ENCODE measurements at regions not wholly inside any gene's neighbourhood (a gene's known extent, or its start where the extent isn't known, plus 50 kb on each side); places are given as distances from the start of the nearest gene placed in this dataset.

DNA sequence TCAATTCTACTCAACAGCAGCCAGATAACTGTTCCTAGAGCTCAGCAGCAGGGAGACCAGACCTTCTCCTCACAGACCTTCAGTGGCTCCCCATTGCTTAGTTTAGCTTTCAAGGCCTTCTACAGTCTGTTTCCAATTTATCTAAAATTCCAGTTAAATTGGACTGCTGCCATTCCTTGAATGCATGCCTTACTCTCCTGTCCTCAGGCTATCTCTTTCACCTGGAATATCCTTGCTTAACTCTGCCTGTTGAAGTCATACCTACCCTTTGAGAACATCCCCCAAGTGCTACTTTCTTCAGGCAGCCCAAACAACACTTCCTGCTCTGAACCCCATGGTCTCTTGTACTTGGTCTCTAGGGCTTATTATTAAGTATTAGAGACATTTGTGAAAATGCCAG lies 120.7 kb upstream of the TENM4 start:
- intact Hi-C loops (cut with DNase I) = no loop called here
- no peak for DNase-seq

- intact Hi-C loops (cut with DNase I) = no loop called here
- no peak for DNase-seq
Observed at GRCh38 chr11:79550809-79551208, 110.0 kb upstream of the TENM4 start.

GRCh38 chr11:79547256-79547655 lies 106.4 kb upstream of the TENM4 start:
- intact Hi-C loops (cut with DNase I) = no loop called here
- no peak for DNase-seq

- intact Hi-C loops (cut with DNase I) = no loop called here
Observed at GRCh38 chr11:79546351-79546750, 105.5 kb upstream of the TENM4 start.

GRCh38 chr11:79544361-79544760 lies 103.5 kb upstream of the TENM4 start:
- intact Hi-C loops (cut with DNase I) = no loop called here
- DNase-seq = no peak

More at GRCh38 chr11:79546351-79546750, 105.5 kb upstream of the TENM4 start:
- no peak for DNase-seq

GRCh38 chr11:79543101-79543500 lies 102.3 kb upstream of the TENM4 start:
- intact Hi-C loops (cut with DNase I) = no loop called here

DNA sequence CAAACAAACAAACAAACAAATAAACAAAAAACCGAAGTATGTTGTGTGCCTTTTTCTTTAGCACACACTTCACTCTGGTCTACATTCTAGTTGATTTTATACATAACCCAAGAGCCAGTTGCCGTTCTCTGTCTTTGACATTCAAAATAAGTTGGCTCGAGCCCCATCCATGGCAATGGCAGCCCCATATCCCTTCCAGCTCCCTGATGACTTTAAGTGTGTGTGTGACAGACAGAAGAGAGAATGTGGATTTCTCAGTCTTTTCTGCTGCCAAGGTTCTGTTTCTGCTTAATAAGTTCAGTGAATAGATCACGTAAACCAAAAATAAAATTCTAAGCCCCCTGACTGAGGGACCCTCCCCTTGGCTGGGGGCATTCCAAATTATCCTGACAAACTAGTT lies 100.6 kb upstream of the TENM4 start:
- DNase-seq = no peak
- intact Hi-C loops (cut with DNase I) = no loop called here

More at GRCh38 chr11:79543101-79543500, 102.3 kb upstream of the TENM4 start:
- no peak for DNase-seq

- no peak for DNase-seq
- intact Hi-C loops (cut with DNase I) = no loop called here
Observed at GRCh38 chr11:79538775-79539174, 97.9 kb upstream of the TENM4 start.

DNA sequence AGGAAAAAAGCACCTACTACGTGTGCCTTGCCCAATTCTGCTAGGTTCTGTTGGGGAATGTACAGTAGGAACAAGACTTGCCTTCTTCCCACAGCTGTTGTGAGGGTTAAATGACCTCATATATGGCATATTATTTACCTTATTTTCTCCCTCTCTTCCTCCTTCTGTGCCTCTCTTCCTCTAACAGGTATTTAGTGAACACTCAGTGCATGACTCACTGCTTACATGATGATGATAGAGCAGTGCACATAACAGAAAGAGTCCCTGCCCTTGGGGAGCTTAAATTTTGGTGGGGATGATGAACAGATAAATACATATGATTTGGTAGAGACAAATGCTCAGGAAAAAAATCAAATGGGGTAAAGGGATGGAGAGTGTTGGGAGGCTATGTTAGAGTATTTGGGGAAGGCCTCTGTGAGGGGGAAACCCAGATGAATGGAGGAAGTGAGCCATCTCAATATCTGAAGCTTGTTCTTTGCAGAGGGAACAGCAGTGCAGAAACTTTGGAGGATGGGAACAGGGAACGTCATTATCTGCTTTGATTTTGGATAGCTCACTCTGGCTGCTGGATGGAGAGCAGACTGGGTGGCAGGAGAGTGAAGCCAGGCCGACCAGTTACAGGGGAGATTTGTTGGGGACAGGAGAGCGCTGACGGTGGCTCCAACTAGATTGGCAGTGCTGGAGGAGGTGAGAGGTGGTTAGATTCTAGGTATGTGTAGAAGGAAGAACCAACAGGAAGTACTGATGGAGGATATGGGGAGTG lies 95.5 kb upstream of the TENM4 start:
- no peak for DNase-seq
- intact Hi-C loops (cut with DNase I) = no loop called here

- intact Hi-C loops (cut with DNase I) = no loop called here
- DNase-seq = no peak
Observed at GRCh38 chr11:79535606-79536005, 94.8 kb upstream of the TENM4 start.

GRCh38 chr11:79525257-79525656 lies 84.4 kb upstream of the TENM4 start:
- no peak for DNase-seq
- intact Hi-C loops (cut with DNase I) = no loop called here

DNA sequence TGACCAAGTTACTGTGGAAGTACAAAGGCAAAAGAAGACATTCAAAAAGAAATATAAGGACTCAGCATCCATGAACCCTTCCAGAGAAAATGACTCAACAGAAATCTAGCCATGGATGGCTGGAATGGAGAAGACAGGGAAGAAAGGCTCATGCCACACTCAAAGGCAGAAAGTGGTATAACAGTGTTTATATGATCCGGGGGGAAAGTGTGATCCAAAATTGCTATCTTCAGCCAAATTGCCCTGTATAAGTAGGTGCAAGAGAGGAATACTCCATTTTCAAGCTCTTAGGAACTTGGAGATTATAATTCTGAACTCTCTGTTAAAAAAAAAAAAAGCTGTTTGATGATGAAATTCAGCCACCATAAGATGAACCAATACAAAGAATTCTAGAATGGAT lies 81.8 kb upstream of the TENM4 start:
- no peak for DNase-seq
- intact Hi-C loops (cut with DNase I) = no loop called here

GRCh38 chr11:79520086-79520485 lies 79.3 kb upstream of the TENM4 start:
- no peak for DNase-seq
- intact Hi-C loops (cut with DNase I) = no loop called here

DNA sequence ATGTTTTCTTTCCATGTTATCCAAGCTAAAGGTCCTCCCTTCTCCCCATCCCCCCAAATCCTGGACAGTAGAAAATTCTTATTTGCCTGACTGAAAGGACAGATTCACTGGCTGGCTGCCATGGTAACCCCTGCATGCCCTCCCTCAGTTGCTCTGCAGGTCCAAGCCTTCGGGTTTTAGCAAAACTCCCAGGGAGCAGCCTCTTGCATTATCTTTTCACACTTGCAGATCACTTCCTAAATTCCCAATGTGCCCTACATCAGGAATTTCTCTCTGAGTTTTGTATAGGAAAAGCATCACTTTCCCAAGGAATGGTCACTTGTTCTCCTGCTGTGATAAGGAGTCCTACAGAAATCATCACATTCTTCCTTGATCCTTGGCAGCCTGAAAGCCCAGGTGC lies 75.0 kb upstream of the TENM4 start:
- intact Hi-C loops (cut with DNase I) = no loop called here
- no peak for DNase-seq

GRCh38 chr11:79514695-79515094 lies 73.9 kb upstream of the TENM4 start:
- no peak for DNase-seq
- intact Hi-C loops (cut with DNase I) = no loop called here

- DNase-seq = no peak
- intact Hi-C loops (cut with DNase I) = no loop called here
Observed at GRCh38 chr11:79514290-79514689, 73.5 kb upstream of the TENM4 start.

GRCh38 chr11:79512706-79513469 lies 72.1 kb upstream of the TENM4 start:
- intact Hi-C loops (cut with DNase I) = no loop called here
- no peak for DNase-seq

- no peak for DNase-seq
- intact Hi-C loops (cut with DNase I) = no loop called here
Observed at GRCh38 chr11:79510960-79511359, 70.1 kb upstream of the TENM4 start.

DNA sequence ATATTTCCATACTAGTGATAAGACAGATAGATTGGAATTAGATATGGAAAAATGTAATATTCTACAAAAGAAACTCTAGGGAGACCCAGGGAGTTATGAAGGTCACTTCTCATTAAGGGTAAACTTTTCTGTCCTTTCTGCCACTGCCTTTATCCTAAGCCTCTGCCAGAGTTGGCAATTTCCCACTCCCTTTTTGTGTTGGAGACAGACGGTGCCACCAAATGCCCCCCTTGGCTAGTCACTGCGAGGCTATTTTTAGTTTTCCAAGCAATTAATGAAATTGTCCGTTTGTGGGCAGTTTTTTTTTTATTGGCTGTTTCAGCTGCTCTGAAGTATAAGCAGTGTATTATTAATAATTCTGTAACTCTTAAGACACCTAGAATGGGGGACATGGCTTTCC lies 67.6 kb upstream of the TENM4 start:
- DNase-seq = no peak
- intact Hi-C loops (cut with DNase I) = no loop called here

GRCh38 chr11:79507706-79508105 lies 66.9 kb upstream of the TENM4 start:
- DNase-seq = no peak
- intact Hi-C loops (cut with DNase I) = no loop called here

GRCh38 chr11:79506734-79507344 lies 66.0 kb upstream of the TENM4 start:
- intact Hi-C loops (cut with DNase I) = no loop called here

GRCh38 chr11:79506124-79506523 lies 65.3 kb upstream of the TENM4 start:
- DNase-seq = peak in 1 of 10 donors; percentile 77
- intact Hi-C loops (cut with DNase I) = no loop called here

More at GRCh38 chr11:79506734-79507344, 66.0 kb upstream of the TENM4 start:
- no peak for DNase-seq
